ENCODE measurements at regions not wholly inside any gene's neighbourhood (a gene's known extent, or its start where the extent isn't known, plus 50 kb on each side); places are given as distances from the start of the nearest gene placed in this dataset.

- Histone ChIP-seq H3K4me2 (ENCODE audit: low read length) (no peak overlapping the region), H2AFZ (ENCODE audit: low read depth, low read length) (no peak overlapping the region), H4K20me1 (ENCODE audit: insufficient read depth, low read length) (no peaks in the 10 kb centered on the region), H3K79me2 (ENCODE audit: insufficient read depth, low read length) (no peaks in the 10 kb centered on the region), H3K27ac (ENCODE audit: low read depth, low read length) (no peak overlapping the region), H3K9me3 (ENCODE audit: insufficient read depth, low read depth, low read length) (no peaks in the 10 kb centered on the region), H3K4me1 (ENCODE audit: insufficient read depth, low read length) (peaks cover 5% of the 10 kb centered on the region), H3K9ac (ENCODE audit: low read length) (no peak overlapping the region), H3K36me3 (ENCODE audit: insufficient read depth, low read length) (no peaks in the 10 kb centered on the region), H3K27me3 (ENCODE audit: insufficient read depth, low read length) (peaks cover 2% of the 10 kb centered on the region), H3K4me3 (ENCODE audit: insufficient read depth, low read depth, low read length) (no peak overlapping the region)
- no peak for DNase-seq (ENCODE audit: low read depth)
- H3K27ac Mint-ChIP-seq (ENCODE audit: unreplicated experiment) = no peak overlapping the region
- no peak overlapping the region for H3K4me3 Mint-ChIP-seq (ENCODE audit: unreplicated experiment)
- peaks cover 2% of the 10 kb centered on the region for H3K27me3 Mint-ChIP-seq (ENCODE audit: low read depth, unreplicated experiment)
- no peaks in the 10 kb centered on the region for H3K9me3 Mint-ChIP-seq (ENCODE audit: unreplicated experiment)
- TF ChIP-seq EZH2 (IDR thresholded peaks at IDR 0.05; ENCODE audit: insufficient read depth, low read length) (no peak), CTCF (IDR thresholded peaks at IDR 0.05; ENCODE audit: insufficient read depth, low read depth, low read length) (no peak)
- no peaks in the 10 kb centered on the region for H3K36me3 Mint-ChIP-seq (ENCODE audit: low read depth, unreplicated experiment)
- no peak for FAIRE-seq
- H3K4me1 Mint-ChIP-seq (ENCODE audit: low read depth, unreplicated experiment) = no peaks in the 10 kb centered on the region
These were observed 164.5 kb downstream of the EBLN2 start for GRCh38 chr3:73225991-73226390.

- no peak overlapping the region for H3K27ac Mint-ChIP-seq (ENCODE audit: unreplicated experiment)
- H3K27me3 Mint-ChIP-seq (ENCODE audit: low read depth, unreplicated experiment) = peaks cover 2% of the 10 kb centered on the region
- DNase-seq (ENCODE audit: low read depth) = no peak
- no peak overlapping the region for H3K4me3 ChIP-seq (ENCODE audit: insufficient read depth, low read depth, low read length)
- no peaks in the 10 kb centered on the region for H3K36me3 ChIP-seq (ENCODE audit: insufficient read depth, low read length)
- no peak overlapping the region for H3K27ac ChIP-seq (ENCODE audit: low read depth, low read length)
- no peaks in the 10 kb centered on the region for H3K4me1 Mint-ChIP-seq (ENCODE audit: low read depth, unreplicated experiment)
- no peaks in the 10 kb centered on the region for H4K20me1 ChIP-seq (ENCODE audit: insufficient read depth, low read length)
- H3K4me2 ChIP-seq (ENCODE audit: low read length) = no peak overlapping the region
- no peak for TF ChIP-seq CTCF (IDR thresholded peaks at IDR 0.05; ENCODE audit: insufficient read depth, low read depth, low read length)
- TF ChIP-seq EZH2 (IDR thresholded peaks at IDR 0.05; ENCODE audit: insufficient read depth, low read length) = no peak
- H3K79me2 ChIP-seq (ENCODE audit: insufficient read depth, low read length) = no peaks in the 10 kb centered on the region
- H2AFZ ChIP-seq (ENCODE audit: low read depth, low read length) = no peak overlapping the region
- FAIRE-seq = no peak
- peaks cover 2% of the 10 kb centered on the region for H3K27me3 ChIP-seq (ENCODE audit: insufficient read depth, low read length)
- no peaks in the 10 kb centered on the region for H3K9me3 ChIP-seq (ENCODE audit: insufficient read depth, low read depth, low read length)
- H3K36me3 Mint-ChIP-seq (ENCODE audit: low read depth, unreplicated experiment) = no peaks in the 10 kb centered on the region
- H3K4me1 ChIP-seq (ENCODE audit: insufficient read depth, low read length) = peaks cover 5% of the 10 kb centered on the region
- no peak overlapping the region for H3K4me3 Mint-ChIP-seq (ENCODE audit: unreplicated experiment)
- no peak overlapping the region for H3K9ac ChIP-seq (ENCODE audit: low read length)
- H3K9me3 Mint-ChIP-seq (ENCODE audit: unreplicated experiment) = no peaks in the 10 kb centered on the region
These were observed 166.5 kb downstream of the EBLN2 start for GRCh38 chr3:73228000-73228399.

- H3K36me3 Mint-ChIP-seq (ENCODE audit: low read depth, unreplicated experiment) = no peaks in the 10 kb centered on the region
- no peak overlapping the region for H3K4me2 ChIP-seq (ENCODE audit: low read length)
- H3K9ac ChIP-seq (ENCODE audit: low read length) = no peak overlapping the region
These were observed 167.0 kb downstream of the EBLN2 start for GRCh38 chr3:73228437-73228836.

More at GRCh38 chr3:73228437-73228836, 167.0 kb downstream of the EBLN2 start:
- Histone ChIP-seq H3K27me3 (ENCODE audit: insufficient read depth, low read length) (peaks cover 2% of the 10 kb centered on the region), H4K20me1 (ENCODE audit: insufficient read depth, low read length) (no peaks in the 10 kb centered on the region), H3K27ac (ENCODE audit: low read depth, low read length) (no peak overlapping the region), H3K4me3 (ENCODE audit: insufficient read depth, low read depth, low read length) (no peak overlapping the region), H3K79me2 (ENCODE audit: insufficient read depth, low read length) (no peaks in the 10 kb centered on the region), H3K4me1 (ENCODE audit: insufficient read depth, low read length) (peaks cover 5% of the 10 kb centered on the region), H3K9me3 (ENCODE audit: insufficient read depth, low read depth, low read length) (no peaks in the 10 kb centered on the region), H3K36me3 (ENCODE audit: insufficient read depth, low read length) (no peaks in the 10 kb centered on the region), H2AFZ (ENCODE audit: low read depth, low read length) (no peak overlapping the region)
- Mint-ChIP-seq H3K4me1 (ENCODE audit: low read depth, unreplicated experiment) (no peaks in the 10 kb centered on the region), H3K27ac (ENCODE audit: unreplicated experiment) (no peak overlapping the region), H3K4me3 (ENCODE audit: unreplicated experiment) (no peak overlapping the region), H3K9me3 (ENCODE audit: unreplicated experiment) (no peaks in the 10 kb centered on the region), H3K27me3 (ENCODE audit: low read depth, unreplicated experiment) (peaks cover 1% of the 10 kb centered on the region)
- peak; percentile 62 for FAIRE-seq
- TF ChIP-seq CTCF (IDR thresholded peaks at IDR 0.05; ENCODE audit: insufficient read depth, low read depth, low read length) = no peak
- TF ChIP-seq EZH2 (IDR thresholded peaks at IDR 0.05; ENCODE audit: insufficient read depth, low read length) = no peak
- DNase-seq (ENCODE audit: low read depth) = peak; percentile 50
